ENCODE measurements at regions not wholly inside any gene's neighbourhood (a gene's known extent, or its start where the extent isn't known, plus 50 kb on each side); places are given as distances from the start of the nearest gene placed in this dataset.
"Not testable (repeated sequence)": the region's sequence is repeated elsewhere in the genome, so short reads cannot be mapped to it uniquely, and the experiment has no call there.

DNA sequence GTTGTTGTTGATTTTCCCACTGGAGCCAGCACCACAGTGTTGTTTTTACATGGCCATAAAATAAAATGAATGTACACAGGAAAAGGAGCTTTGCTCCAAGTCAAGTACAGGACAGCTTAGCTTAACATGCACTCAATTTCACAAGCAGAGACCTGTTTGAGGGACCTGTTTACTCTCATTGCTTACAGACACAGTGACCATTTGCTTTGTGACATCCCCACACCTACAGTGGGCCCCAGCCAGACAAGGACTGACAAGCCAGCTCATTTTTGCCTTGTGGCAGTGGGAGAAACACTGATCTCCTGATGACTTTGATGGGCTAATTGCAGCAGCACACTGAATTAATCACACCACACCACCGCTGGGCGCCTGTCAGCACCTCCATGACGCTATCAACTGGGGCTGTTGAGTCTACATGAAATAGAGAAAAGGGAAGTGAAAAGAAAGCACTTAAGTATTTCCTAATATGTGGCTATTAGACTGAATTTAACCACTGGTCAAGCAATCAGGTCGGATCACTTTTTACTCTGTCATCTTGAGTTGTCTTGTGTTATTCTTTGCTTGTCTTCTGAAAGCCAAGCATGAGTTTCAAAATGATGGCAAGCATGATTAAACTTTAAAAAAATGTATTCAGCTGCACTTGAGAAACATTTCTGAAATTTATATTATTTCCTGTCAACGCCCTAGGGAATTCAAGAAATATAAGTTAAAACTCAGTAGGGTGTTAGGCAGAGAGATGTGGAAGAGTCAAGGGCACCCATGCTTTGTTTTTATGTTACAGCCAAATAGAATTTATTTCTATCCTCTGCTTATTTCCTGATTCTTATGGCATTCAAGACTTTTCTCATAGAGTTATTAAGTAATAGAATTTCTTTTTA is 557.7 kb downstream of the RAB28 start:
- no peak for DNase-seq

DNA sequence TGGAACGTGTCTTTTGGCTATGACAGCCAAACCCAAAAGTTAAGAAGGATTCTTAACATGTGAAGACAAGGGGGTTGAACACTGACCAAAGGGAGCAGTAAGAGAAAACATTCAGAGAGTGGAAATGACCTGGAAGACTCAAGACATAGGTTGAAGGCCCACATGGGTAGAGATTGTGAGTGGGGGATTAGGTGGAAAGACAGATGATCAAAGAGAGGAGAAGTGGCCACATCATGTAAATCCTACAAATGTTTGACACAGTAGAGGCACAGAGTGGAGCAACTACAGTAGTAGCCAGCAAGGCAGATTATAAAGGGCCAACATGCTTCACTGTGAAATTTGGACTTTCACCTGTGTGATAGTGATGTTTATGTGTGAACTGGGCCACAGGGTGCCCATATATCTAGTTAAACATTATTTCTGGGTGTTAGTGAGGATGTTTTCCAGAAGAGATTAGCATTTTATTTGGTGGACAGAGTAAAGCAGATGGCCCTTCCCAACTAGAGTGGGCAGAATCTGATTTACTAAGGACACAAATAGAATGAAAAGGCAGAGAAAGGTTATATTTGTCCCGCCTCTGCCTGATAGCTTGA is 559.3 kb downstream of the RAB28 start:
- DNase-seq = no peak

DNA sequence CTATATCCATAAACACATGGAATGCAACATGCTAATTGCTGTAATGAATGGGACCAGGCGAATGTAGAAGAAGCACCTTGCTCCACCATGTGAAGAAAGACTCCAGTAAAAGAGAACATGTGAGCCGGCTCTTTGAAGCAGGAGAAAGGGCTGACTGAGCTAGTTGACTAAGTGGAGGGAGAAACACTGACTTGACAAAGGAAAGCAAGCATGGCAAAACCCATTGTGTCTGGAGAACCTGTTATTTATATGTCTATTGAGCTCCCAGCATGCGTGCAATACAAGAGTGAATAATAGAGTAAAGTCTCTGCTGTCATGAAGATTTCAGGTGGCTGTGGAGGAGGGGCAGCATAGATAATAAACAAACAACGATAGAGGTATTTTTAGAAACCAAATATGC is 559.9 kb downstream of the RAB28 start:
- no peak for DNase-seq

DNA sequence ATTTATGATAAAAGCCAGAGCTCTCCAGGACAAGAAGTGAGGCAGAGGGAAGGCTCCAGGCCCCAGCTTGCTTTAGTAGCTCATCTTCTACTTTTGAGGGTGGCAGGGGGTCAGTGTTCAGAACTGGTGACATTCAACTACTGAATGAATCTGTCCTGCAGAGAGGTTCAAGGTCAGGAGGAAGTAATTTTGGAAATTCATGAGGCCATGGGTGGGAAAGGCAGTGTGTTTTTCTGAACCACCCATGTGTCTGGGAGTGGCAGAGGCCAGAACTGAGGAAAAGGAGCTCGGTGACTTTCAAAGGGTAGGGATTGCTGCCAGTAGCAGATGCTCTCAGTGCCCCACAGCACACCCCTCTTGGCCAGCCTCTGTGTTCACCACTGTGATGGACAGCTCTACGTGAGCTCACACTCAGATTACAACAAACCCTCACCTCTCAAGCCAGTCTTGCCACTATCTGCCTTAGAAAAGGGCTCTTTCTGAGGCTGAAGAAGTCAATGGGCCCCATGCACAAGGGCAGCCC is 571.2 kb downstream of the RAB28 start:
- no peak for DNase-seq

DNA sequence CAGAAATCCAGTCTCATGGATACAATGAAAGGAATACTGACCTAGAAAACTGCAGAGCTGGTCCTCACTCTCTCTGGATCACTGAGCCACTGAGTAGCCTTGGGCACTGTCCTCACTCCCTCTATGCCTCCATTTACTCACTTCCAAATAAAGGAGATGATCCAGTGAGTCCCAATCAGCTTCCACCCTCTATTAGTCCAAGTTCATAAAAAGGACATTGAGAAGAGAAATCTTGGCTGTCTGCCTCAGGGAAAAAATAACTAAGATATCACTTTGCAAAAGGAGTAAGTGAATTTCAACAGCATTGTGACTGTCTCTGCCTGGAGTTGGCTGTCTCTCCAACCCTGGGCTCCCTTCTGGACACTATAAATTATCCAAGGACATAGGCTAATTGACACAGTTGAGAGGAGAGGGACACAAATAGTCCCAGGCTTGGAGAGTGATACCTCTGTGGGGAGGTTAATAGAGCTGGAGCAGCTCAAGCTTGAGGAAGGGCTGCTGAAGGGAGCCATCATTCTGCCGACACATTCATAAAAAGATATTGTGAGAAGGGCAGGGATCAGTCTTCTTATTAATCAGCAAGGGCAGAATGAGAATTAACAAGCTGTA is 572.3 kb downstream of the RAB28 start:
- DNase-seq = no peak

DNA sequence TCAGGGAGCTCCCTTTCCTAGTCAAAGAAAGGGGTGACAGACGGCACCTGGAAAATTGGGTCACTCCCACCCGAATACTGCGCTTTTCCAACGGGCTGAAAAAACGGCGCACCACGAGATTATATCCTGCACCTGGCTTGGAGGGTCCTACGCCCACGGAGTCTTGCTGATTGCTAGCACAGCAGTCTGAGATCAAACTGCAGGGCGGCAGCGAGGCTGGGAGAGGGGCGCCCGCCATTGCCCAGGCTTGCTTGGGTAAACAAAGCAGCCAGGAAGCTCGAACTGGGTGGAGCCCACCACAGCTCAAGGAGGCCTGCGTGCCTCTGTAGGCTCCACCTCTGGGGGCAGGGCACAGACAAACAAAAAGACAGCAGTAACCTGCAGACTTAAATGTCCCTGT is 580.5 kb downstream of the RAB28 start:
- not testable (repeated sequence) for DNase-seq

DNA sequence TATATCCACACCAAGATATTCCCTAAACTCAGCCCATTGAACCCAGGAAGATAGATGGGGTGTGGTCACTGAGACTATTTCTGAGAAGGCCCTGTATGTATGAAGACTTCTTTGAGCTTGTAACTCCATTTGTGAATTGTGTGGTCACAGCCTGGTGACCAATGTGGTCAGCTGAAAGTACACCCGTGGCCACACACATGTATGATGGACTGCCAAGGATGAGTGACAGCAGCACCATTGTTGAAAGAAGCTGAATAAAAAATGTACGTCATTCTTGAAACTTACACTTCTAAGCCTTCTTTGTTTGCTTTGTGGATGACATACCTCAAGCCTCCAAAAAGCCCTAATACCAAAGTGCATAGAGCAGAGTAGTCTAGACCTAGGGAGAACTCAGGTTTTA is 581.4 kb downstream of the RAB28 start:
- no peak for DNase-seq

DNA sequence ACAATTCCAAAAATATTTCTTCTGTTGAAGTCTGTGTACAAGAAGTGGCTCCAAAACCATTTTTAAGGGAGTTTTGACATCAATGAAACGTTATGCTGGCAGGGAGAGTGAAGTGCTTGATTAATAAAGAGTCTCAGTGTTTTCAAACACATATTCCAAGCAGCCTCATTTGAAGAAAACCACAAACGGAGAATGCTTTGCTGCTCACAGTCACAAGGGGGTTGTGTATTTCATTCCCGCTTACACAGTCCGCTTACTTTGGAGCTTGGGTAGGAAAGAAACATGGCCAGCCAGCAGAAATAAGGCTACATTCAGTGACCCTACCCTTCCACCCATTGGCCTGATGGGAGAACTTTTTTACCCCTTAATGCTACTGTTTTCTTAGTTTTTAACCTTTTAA is 586.2 kb downstream of the RAB28 start:
- DNase-seq = no peak

DNA sequence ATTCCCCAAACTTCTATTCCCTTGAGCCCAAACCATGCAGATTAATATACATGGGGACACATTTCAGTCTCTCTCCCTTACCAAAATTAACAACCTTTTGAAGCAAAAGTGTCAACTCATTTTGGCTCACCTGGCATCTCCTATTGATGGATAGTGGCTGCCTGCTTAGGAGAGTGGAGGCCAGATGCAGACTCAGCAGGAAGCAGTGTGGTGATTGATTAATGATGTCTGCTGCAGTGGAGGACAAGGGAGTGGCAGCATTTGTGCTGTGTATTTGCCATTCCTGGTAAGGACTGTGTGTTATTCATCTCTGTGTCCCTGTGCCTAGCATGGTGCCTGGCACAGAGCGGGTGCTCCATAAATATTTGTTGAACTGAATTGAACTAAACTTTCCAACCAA is 590.1 kb downstream of the RAB28 start:
- no peak for DNase-seq

DNA sequence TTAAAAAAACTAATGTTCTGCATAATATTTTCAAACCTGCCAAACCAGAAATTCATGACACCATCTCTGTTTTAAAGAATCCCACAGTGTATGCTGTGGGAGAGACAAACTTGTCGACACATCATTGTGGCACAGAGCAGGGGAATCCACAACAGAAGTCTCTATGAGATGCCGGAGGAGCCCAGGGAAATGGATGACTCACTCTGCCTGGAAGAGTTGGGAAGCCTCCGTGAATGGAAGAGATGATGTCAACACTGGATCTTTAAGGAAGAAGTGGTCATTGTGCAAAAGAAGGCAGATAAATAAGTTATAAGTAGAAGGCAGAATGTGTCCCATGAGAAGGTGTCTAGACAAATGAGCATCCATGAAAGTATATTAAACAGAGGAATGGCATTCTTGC is 595.1 kb downstream of the RAB28 start:
- no peak for DNase-seq

DNA sequence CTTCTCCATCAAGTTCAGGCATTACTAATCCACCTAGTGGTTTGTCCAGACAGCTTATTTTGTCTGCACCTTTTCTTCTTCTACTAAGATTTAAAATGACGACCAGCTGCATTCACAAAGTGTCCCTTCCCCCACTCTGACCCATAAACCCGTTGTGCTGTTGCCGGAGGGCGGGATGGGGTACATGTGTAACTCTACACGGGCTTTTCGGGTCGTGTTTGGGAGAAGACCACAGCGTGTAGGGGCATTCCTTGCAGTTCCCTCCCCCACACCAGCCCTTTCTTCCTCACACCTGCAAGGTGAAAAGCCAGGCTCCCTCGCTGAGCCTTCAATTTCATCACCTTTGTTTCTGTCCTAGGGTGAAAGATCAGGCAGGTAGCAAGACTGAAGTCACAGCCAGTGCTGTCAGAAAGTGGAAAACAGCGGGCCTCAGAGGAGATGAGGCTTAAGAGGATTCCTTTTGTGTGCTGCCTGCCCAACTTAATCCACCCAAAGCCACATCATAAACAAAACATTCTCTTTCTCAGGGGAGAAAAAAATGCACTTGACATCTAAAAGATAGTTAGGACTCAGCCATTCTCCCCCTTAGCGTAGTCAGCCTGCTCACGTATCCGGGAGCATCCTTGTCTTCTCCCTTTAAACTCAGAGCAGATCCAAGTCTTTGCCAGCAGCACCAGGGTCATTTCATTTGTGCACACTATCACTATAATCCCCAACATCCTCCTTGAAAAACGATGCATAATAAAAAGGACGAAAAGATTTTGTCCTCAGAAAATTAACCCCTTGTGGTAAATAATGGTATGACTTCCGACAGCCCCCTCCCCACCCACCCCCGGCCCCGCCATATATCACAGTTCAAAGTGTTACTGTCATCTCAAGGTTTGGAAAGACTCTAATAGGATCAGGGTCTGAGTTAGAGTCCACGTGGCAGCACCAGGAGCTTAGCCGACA is 599.0 kb downstream of the RAB28 start:
- no peak for DNase-seq

DNA sequence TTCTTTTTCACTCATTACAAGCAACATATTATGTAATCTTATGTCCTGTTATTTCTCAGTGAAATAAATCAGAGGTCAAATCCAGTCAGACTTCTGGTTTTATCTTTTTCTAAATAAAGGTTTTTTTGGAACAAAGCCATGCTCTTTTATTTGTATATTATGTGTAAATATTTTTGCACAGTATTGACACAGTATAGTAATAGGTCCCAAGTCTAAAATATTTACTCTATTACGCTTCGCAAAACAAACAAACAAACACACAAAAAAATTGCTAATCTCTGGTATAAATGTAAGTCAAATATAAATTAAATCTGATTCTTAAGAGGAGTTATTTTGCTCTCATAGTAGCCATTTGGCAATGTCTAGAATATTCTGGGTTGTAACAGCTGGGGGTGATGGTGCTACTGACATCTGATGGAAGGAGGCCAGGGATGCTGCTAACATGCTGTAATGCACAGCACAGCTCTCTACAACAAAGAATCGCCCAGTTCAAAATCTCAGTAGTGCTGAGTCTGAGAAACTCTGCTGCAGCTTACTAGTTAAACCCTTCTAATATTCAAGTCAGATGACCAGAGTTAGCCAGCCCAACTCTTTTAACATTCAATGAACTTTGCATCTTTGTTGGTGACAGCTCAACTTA is 602.1 kb downstream of the RAB28 start:
- no peak for DNase-seq

DNA sequence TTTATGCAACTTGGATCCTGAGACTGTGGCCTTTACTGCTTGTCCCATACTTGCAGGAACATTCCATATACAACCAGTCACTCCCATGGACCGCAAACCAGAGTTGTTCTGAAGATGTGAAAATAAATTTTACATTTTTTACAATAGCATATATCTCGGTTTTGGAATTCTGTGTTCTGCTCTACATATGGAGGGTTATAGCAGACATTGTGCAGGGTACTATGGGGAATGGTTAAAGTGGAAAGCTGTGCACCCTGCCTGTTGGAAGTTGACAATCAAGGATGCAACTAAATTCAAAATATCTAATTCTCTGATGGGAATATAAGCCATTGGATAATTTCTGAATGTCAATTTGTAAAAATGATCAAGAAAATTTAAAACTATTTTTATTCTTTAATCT is 603.3 kb downstream of the RAB28 start:
- DNase-seq = no peak

DNA sequence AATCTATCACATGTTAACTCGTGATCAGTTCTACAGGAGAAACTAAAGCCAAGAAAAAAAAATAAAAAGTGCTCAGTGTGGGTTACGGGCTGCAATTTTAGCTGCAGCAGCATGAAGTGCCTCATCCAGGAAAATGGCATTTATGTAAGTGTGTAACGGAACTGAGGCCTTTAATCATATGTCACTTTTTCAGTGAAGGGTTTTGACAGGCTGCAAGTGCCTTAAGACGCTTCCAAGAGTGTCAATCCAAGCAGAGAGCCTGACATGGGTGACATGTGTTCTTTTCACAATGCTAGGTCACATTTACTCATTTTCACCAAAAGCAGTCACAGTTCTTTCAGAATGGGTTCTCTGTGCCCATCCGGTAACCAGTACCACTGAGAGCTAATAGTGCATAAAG is 604.6 kb downstream of the RAB28 start:
- DNase-seq = no peak

DNA sequence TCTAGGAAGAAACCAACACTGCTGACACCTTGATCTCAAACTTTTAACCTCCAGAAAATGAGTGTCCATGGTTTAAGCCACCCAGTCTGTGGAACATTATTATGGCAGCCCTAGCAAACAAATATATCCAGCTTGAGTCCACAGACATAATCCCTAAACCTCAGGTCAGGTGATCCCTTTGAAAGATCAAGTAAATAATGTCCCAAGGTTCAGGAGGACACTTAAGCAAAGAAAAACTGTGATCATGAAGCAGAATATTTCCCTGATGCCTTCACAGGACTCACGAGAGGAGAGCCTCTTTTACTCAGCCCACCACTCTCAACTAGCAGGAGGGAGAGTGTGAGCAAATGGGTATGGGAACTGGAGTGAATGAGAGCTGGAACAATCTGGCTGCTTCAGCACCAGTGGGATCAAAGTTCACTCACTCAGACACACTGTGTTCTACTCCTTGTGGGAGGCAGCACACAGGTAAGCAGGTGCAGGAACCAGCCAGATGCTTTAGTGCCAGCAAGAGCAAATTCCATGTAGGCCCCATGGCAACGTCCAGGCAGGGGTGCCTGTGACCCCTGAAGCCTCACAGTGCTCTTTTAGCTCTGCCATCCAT is 608.4 kb downstream of the RAB28 start:
- DNase-seq = no peak

DNA sequence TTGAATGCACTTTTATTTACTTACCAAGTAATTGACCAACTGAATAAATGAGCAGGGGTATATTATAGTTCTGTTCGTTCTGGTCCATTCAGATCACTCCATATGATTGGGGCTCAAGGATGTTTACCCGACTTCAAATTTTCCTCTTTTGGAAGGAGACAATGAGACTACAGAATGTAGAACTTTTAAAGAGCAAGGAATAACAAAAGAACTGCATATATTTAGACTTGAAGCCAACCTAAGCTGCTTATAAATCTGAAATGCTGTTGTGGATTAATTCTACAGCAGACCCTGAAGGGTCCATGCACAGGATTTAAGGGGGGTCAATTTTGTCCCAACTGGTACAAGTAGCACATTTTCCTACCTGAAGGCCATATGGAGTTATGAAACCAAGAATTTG is 610.8 kb downstream of the RAB28 start:
- no peak for DNase-seq

DNA sequence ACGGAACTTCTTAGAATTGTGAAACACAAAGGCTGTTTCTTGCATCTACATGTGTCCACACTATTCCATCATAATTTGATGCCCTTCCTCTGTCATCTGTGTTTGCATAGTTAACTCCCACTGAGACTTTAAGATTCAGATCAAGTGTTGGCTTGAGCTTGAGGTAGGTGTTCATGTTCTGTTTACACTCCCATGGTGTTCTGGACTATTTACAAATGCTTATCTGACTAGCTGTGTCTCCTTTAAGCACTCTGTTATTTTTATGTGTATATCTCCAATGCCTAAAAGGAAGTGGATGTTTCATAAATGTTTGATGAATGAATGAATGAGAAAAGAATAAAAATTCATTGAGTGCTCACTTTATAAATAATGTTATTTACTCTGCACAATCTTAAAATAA is 622.7 kb downstream of the RAB28 start:
- DNase-seq = no peak

DNA sequence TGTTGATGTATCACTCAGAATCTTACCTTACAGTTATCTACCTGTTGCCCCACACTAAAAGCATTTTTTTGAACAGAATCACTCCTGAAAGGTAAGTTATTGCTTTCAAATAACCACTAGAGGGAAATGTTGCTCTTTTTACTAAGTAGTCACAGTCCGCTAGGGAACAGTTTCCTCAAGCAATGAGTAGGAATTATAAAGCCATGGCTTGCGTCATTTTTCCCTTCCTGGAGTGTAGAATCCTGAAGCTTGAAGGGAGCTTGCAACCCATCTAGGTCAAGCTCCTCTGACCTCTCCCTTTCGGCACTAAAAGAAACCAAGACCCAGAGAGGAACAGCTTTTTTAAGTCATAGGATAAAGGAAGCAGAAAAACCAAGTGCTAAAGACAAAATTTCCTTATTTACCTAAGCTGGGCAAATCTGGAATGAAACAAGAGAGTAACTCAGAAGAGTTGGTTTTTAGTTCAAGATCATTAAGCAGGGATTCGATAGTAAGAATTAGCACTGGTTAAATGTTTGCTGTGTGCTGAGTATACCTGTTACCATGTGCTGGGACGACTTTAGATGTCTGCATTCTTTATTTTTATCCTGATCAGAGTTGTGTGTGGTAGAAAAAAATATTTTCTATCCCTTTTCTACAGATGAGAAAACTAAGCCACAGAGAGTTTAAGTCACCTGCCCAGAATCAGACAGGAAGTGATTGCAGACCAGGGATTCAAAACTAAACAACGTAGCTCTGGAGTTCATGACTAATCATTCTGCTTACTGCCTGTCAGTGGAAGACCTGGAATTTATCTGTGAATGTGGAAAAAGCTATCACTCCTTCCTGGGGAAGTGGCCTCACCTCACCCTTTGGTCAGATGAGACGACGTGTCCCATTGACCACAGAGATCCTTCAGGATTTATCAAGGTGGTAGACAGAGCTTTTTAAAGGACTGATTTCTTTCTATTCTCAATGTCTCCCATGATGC is 631.5 kb downstream of the RAB28 start:
- no peak for DNase-seq

DNA sequence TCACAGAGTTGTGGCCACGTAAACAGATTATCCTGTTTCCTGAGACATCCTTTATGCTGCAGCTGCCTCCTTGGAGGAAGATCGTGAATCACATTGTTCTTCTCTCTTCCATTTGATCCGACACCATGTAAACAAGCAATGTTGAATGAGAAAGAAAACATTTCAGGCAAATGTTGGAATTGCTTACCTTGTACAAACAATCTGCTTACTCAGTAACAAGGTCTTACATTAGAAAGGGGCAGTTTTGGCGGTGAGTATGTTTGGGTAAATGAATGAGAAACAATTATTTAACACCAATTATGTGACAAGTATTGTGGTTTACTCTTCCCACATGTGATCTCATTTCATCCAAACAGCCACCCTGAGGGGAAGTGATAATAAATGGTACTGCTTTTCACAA is 637.8 kb downstream of the RAB28 start:
- no peak for DNase-seq

DNA sequence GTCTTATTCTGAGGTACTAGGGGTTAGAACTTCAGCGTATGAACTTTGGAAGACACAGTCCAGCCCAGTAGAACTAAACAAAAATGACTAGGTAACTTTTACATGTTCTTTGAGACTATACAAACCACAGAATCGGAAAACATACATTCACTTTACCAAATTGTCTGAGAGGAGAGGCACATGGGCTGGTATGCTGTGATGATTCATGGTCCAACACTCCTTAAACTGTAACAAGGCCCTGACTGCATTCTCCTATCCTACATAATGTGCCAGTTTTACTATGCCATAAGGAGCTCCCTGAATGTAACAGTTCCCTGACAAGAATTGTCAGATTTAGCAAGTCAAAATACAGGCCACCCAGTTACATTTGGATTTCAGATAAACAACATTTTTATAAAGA is 640.0 kb downstream of the RAB28 start:
- DNase-seq = no peak

DNA sequence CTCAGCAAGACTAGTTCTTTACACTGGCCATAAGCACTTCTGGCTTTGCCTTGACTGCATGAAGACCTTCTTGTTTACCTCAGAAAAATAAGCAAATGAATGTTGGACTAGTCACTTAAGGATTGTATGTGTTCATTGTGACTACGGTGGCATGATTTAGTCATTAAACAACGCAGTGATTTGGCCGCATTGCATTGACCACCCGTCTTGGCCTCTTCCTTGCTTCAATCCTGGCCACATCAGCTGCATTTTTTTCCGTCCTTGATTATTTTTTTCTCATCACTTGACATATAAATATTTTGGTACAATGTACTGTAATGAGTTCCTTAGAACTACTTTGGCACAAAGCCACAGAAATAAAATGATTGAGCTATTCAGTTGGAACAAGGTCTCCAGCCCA is 656.2 kb downstream of the RAB28 start:
- no peak for DNase-seq

Data from activated T-cell treated with anti-CD3 and anti-CD28 coated beads, Interleukin-2, amount 50 U/mL, for 1 hour (primary cell).